ENCODE measurements at regions not wholly inside any gene's neighbourhood (a gene's known extent, or its start where the extent isn't known, plus 50 kb on each side); places are given as distances from the start of the nearest gene placed in this dataset.

GRCh38 chr12:67920413-67920812 is 68.8 kb upstream of the IFNG-AS1 start:
- TF ChIP-seq, protein P1, sequence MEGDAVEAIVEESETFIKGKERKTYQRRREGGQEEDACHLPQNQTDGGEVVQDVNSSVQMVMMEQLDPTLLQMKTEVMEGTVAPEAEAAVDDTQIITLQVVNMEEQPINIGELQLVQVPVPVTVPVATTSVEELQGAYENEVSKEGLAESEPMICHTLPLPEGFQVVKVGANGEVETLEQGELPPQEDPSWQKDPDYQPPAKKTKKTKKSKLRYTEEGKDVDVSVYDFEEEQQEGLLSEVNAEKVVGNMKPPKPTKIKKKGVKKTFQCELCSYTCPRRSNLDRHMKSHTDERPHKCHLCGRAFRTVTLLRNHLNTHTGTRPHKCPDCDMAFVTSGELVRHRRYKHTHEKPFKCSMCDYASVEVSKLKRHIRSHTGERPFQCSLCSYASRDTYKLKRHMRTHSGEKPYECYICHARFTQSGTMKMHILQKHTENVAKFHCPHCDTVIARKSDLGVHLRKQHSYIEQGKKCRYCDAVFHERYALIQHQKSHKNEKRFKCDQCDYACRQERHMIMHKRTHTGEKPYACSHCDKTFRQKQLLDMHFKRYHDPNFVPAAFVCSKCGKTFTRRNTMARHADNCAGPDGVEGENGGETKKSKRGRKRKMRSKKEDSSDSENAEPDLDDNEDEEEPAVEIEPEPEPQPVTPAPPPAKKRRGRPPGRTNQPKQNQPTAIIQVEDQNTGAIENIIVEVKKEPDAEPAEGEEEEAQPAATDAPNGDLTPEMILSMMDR (IDR thresholded peaks at IDR 0.05; ENCODE audit: poor library complexity), result no peak
- no peak for TF ChIP-seq EZH2 (IDR thresholded peaks at IDR 0.05; ENCODE audit: borderline replicate concordance)
- TF ChIP-seq EZH2phosphoT487 (IDR thresholded peaks at IDR 0.05; ENCODE audit: low read depth, severe bottlenecking, unreplicated experiment), result no peak

Measured in hepatocyte (in vitro differentiated cells).